Astrocyte (in vitro differentiated cells and primary cell): ENCODE measurements at regions not wholly inside any gene's neighbourhood (a gene's known extent, or its start where the extent isn't known, plus 50 kb on each side); places are given as distances from the start of the nearest gene placed in this dataset.
A peak's percentile ranks its signal among the peaks of the same experiment; 100 is the strongest.

Source experiments
- DNase-seq: peaks from one replicate; pipeline ENCODE4 v3.0.0-alpha.2; 2010; ENCODE audit warnings: low read depth
- FAIRE-seq: peaks from 2 replicates; lab custom pipeline; 2011; peaks lifted over from hg19 to GRCh38; lab: Jason Lieb, UNC
- H2AFZ ChIP-seq: 2 replicates; pipeline ENCODE4 v1.6.0; 2012; ENCODE audit warnings: low read depth, low read length, inconsistent platforms
- H3K27ac ChIP-seq: 2 replicates; pipeline ENCODE4 v1.5.1; 2011; ENCODE audit warnings: low read depth, low read length, inconsistent platforms
- H3K27me3 ChIP-seq: 2 replicates; pipeline ENCODE4 v1.6.0; 2011; ENCODE audit warnings: low read length, inconsistent platforms; ENCODE audit not compliant: insufficient read depth
- H3K36me3 ChIP-seq: 2 replicates; pipeline ENCODE4 v1.5.1; 2011; ENCODE audit warnings: low read length, inconsistent platforms; ENCODE audit not compliant: insufficient read depth
- H3K4me1 ChIP-seq: 2 replicates; pipeline ENCODE4 v1.5.1; 2011; ENCODE audit warnings: low read length, inconsistent platforms; ENCODE audit not compliant: insufficient read depth
- H3K4me2 ChIP-seq: 2 replicates; pipeline ENCODE4 v1.6.0; 2012; ENCODE audit warnings: low read length, inconsistent platforms
- H3K4me3 ChIP-seq: 2 replicates; pipeline ENCODE4 v1.5.1; 2011; ENCODE audit warnings: low read depth, mild to moderate bottlenecking, low read length, inconsistent platforms; ENCODE audit not compliant: insufficient read depth
- H3K79me2 ChIP-seq: 2 replicates; pipeline ENCODE4 v1.6.0; 2012; ENCODE audit warnings: mild to moderate bottlenecking, low read length, inconsistent platforms; ENCODE audit not compliant: insufficient read depth
- H3K9ac ChIP-seq: 2 replicates; pipeline ENCODE4 v1.6.0; 2012; ENCODE audit warnings: mild to moderate bottlenecking, low read length, inconsistent platforms
- H3K9me3 ChIP-seq: 2 replicates; pipeline ENCODE4 v1.5.1; 2012; ENCODE audit warnings: low read depth, mild to moderate bottlenecking, low read length, inconsistent platforms; ENCODE audit not compliant: insufficient read depth
- H4K20me1 ChIP-seq: 2 replicates; pipeline ENCODE4 v1.6.0; 2012; ENCODE audit warnings: low read length, inconsistent platforms; ENCODE audit not compliant: insufficient read depth
- H3K27ac Mint-ChIP-seq: one replicate; pipeline ENCODE4 v1.8.0; 2021; ENCODE audit warnings: mild to moderate bottlenecking, mixed read lengths; ENCODE audit not compliant: unreplicated experiment
- H3K27me3 Mint-ChIP-seq: one replicate; pipeline ENCODE4 v1.8.0; 2021; ENCODE audit warnings: low read depth, mixed read lengths; ENCODE audit not compliant: unreplicated experiment
- H3K36me3 Mint-ChIP-seq: one replicate; pipeline ENCODE4 v1.8.0; 2021; ENCODE audit warnings: low read depth, mixed read lengths; ENCODE audit not compliant: unreplicated experiment
- H3K4me1 Mint-ChIP-seq: one replicate; pipeline ENCODE4 v1.8.0; 2021; ENCODE audit warnings: low read depth, mixed read lengths; ENCODE audit not compliant: unreplicated experiment
- H3K4me3 Mint-ChIP-seq: one replicate; pipeline ENCODE4 v1.8.0; 2021; ENCODE audit warnings: mild to moderate bottlenecking, moderate library complexity, mixed read lengths; ENCODE audit not compliant: unreplicated experiment
- H3K9me3 Mint-ChIP-seq: one replicate; pipeline ENCODE4 v1.8.0; 2021; ENCODE audit warnings: mild to moderate bottlenecking, mixed read lengths; ENCODE audit not compliant: unreplicated experiment
- EZH2 ChIP-seq: IDR thresholded peaks from 2 replicates; pipeline ENCODE4 v1.6.1; 2012; ENCODE audit warnings: mild to moderate bottlenecking, low read length, inconsistent platforms; ENCODE audit not compliant: insufficient read depth
- TF ChIP-seq, protein P1 (sequence below): IDR thresholded peaks from 2 replicates; pipeline ENCODE4 v1.5.1; 2011; ENCODE audit warnings: low read depth, mild to moderate bottlenecking, inconsistent platforms, low read length, moderate library complexity; ENCODE audit not compliant: insufficient read depth

DNA sequence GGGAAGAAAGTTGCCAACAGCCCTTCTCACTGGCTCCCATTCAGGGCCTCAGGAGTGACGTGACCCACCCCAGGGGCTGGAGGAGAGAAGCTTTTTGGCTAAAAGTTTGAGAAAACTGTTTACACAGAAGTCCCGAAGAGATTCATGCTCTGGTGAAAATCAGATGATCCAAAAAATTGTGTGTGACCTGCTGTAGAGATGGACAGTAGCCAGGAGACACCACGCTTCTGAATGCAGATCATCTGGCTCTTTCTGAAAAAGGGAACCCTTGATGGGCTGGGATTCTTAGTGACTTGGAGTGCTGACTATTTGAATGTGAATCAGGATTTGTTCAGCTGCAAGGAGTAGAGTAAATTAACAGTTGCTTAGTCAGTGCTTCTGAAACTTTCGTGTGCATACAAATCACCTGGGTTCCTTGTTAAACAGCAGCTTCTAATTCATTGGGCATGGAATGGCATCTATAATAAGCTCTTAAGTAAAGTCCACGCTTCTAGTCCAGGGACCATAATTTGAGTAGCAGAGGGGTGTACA is 265.1 kb downstream of the PREX1 start:
- Histone ChIP-seq H3K36me3 (no peaks in the 10 kb centered on the region), H3K79me2 (no peaks in the 10 kb centered on the region), H3K27me3 (no peaks in the 10 kb centered on the region), H2AFZ (no peak overlapping the region), H3K9ac (no peak overlapping the region), H3K4me3 (no peak overlapping the region), H4K20me1 (no peaks in the 10 kb centered on the region), H3K4me2 (no peak overlapping the region), H3K27ac (no peak overlapping the region), H3K9me3 (peaks cover 3% of the 10 kb centered on the region), H3K4me1 (no peaks in the 10 kb centered on the region)
- no peak overlapping the region for H3K4me3 Mint-ChIP-seq
- H3K27me3 Mint-ChIP-seq: peaks cover 14% of the 10 kb centered on the region
- no peak for FAIRE-seq
- no peak for TF ChIP-seq EZH2
- TF ChIP-seq, protein P1, sequence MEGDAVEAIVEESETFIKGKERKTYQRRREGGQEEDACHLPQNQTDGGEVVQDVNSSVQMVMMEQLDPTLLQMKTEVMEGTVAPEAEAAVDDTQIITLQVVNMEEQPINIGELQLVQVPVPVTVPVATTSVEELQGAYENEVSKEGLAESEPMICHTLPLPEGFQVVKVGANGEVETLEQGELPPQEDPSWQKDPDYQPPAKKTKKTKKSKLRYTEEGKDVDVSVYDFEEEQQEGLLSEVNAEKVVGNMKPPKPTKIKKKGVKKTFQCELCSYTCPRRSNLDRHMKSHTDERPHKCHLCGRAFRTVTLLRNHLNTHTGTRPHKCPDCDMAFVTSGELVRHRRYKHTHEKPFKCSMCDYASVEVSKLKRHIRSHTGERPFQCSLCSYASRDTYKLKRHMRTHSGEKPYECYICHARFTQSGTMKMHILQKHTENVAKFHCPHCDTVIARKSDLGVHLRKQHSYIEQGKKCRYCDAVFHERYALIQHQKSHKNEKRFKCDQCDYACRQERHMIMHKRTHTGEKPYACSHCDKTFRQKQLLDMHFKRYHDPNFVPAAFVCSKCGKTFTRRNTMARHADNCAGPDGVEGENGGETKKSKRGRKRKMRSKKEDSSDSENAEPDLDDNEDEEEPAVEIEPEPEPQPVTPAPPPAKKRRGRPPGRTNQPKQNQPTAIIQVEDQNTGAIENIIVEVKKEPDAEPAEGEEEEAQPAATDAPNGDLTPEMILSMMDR: no peak
- H3K36me3 Mint-ChIP-seq: no peaks in the 10 kb centered on the region
- no peak for DNase-seq
- H3K9me3 Mint-ChIP-seq: peaks cover 8% of the 10 kb centered on the region
- H3K27ac Mint-ChIP-seq: no peak overlapping the region
- H3K4me1 Mint-ChIP-seq: peaks cover 2% of the 10 kb centered on the region

DNA sequence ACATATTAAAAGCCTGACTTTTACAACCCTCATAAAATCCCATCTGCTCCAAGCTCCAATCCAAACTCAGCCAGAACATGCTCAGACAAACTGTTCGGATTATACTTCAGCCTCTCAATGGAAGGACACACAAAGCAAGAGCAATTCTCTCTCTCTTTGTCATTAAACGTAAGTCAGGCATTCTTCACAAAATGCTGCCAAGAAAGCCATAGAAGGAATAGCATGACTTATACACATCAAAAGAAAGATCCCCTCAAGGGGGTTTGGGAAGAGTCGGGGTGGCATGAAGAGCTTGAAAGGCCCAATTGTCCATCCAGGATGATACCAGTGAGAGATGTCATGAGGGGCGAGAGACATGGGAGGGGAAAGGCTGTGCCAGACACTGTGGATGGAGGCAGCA is 268.9 kb downstream of the PREX1 start:
- DNase-seq (no peak), FAIRE-seq (no peak)
- Histone ChIP-seq H3K27me3 (peaks cover under 1% of the 10 kb centered on the region), H3K9ac (no peak overlapping the region), H3K27ac (no peak overlapping the region), H3K4me2 (no peak overlapping the region), H3K36me3 (no peaks in the 10 kb centered on the region), H2AFZ (no peak overlapping the region), H3K4me1 (no peaks in the 10 kb centered on the region), H3K4me3 (no peak overlapping the region), H3K79me2 (no peaks in the 10 kb centered on the region), H4K20me1 (no peaks in the 10 kb centered on the region), H3K9me3 (no peaks in the 10 kb centered on the region)
- Mint-ChIP-seq H3K9me3 (peaks cover 5% of the 10 kb centered on the region), H3K36me3 (no peaks in the 10 kb centered on the region), H3K27me3 (peaks cover 12% of the 10 kb centered on the region), H3K4me3 (peak overlapping the region; percentile 23), H3K27ac (no peak overlapping the region), H3K4me1 (peaks cover 2% of the 10 kb centered on the region)
- TF ChIP-seq EZH2: no peak
- TF ChIP-seq, protein P1: no peak

DNA sequence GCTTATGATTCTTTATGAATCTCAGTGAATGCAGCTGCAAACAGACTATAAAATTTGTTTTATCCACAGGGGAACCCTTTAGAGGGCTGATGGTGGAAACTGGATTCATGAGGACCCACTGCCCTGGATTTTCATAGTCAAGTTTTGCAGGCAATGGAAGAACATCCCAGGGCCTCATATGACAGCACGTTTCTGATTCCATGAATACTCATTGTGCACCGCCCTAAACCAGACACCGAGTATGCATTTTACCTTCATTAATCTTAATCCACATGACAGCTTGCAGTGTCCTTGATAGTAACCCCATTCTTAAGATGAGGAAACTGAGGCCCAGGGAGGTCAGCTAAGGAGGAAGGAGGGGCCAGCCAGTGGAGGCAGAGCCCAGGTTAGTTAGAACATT is 270.4 kb downstream of the PREX1 start:
- no peak overlapping the region for H3K27ac Mint-ChIP-seq
- H3K79me2 ChIP-seq: no peaks in the 10 kb centered on the region
- no peaks in the 10 kb centered on the region for H3K36me3 ChIP-seq
- no peak for FAIRE-seq
- H3K4me1 Mint-ChIP-seq: peaks cover 2% of the 10 kb centered on the region
- TF ChIP-seq, protein P1: no peak
- TF ChIP-seq EZH2: no peak
- H3K27me3 Mint-ChIP-seq: peaks cover 17% of the 10 kb centered on the region
- H3K9me3 ChIP-seq: no peaks in the 10 kb centered on the region
- H3K4me1 ChIP-seq: no peaks in the 10 kb centered on the region
- no peak overlapping the region for H3K4me2 ChIP-seq
- DNase-seq: no peak
- no peaks in the 10 kb centered on the region for H4K20me1 ChIP-seq
- no peak overlapping the region for H3K4me3 Mint-ChIP-seq
- H3K9ac ChIP-seq: no peak overlapping the region
- H3K27ac ChIP-seq: no peak overlapping the region
- H3K36me3 Mint-ChIP-seq: no peaks in the 10 kb centered on the region
- H3K4me3 ChIP-seq: no peak overlapping the region
- no peak overlapping the region for H2AFZ ChIP-seq
- peaks cover 1% of the 10 kb centered on the region for H3K9me3 Mint-ChIP-seq
- H3K27me3 ChIP-seq: peaks cover 4% of the 10 kb centered on the region
